ENCODE measurements at regions not wholly inside any gene's neighbourhood (a gene's known extent, or its start where the extent isn't known, plus 50 kb on each side); places are given as distances from the start of the nearest gene placed in this dataset.

- H3K9me3 Mint-ChIP-seq = peaks cover 6 to 9% of the 10 kb centered on the region in 2 donors
- H3K27ac Mint-ChIP-seq = no peak overlapping the region
- no peaks in the 10 kb centered on the region for H3K36me3 Mint-ChIP-seq
- DNase-seq (ENCODE audit: low spot score in 2 of 2) (no peak), ATAC-seq (no peak)
Measured at GRCh38 chr7:41821521-41822213, 118.8 kb upstream of the INHBA start.

- Mint-ChIP-seq H3K36me3 (no peaks in the 10 kb centered on the region), H3K27ac (no peak overlapping the region), H3K9me3 (peaks cover 6 to 9% of the 10 kb centered on the region in 2 donors)
- no peak for DNase-seq (ENCODE audit: low spot score in 2 of 2)
- no peak for ATAC-seq
Measured at GRCh38 chr7:41820111-41820671, 117.3 kb upstream of the INHBA start.

GRCh38 chr7:41819645-41820044 is 116.8 kb upstream of the INHBA start:
- Mint-ChIP-seq H3K9me3 (peaks cover 6 to 9% of the 10 kb centered on the region in 2 donors), H3K27ac (no peak overlapping the region), H3K36me3 (no peaks in the 10 kb centered on the region)
- DNase-seq (ENCODE audit: low spot score in 2 of 2) (no peak), ATAC-seq (no peak)

DNA sequence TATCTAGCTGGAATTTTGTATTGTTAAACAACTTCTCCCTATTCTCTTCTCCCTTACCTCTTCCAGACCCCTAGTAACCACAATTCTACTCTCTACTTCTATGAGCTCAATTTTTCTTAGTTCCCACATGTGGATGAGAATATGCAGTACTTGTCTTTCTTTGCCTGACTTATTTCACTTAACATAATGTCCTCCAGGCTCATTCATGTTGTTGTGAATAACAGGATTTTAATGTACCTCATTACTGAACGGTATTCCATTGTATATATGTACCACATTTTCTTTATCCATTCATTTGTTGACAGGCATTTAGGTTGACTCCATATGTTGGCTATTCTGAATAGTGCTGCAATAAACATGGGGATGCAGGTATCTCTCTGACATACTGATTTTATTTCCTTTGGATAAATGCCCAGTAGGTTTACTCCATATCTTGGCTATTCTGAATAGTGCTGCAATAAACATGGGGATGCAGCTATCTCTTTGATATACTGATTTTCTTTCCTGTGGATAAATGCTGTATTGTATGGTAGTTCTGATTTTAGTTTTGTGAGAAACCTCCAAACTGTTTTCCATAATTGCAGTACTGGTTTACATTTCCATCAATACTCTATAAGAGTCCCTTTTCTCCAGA is 116.0 kb upstream of the INHBA start:
- ATAC-seq (no peak), DNase-seq (ENCODE audit: low spot score in 2 of 2) (no peak)
- Mint-ChIP-seq H3K27ac (no peak overlapping the region), H3K9me3 (peaks cover 6 to 9% of the 10 kb centered on the region in 2 donors), H3K36me3 (no peaks in the 10 kb centered on the region)

GRCh38 chr7:41817386-41817785 is 114.5 kb upstream of the INHBA start:
- ATAC-seq (peak; percentile 73 to 94), DNase-seq (ENCODE audit: low spot score in 2 of 2) (no peak)
- no peaks in the 10 kb centered on the region for H3K36me3 Mint-ChIP-seq
- H3K9me3 Mint-ChIP-seq = peaks cover 6 to 9% of the 10 kb centered on the region in 2 donors
- H3K27ac Mint-ChIP-seq = no peak overlapping the region

DNA sequence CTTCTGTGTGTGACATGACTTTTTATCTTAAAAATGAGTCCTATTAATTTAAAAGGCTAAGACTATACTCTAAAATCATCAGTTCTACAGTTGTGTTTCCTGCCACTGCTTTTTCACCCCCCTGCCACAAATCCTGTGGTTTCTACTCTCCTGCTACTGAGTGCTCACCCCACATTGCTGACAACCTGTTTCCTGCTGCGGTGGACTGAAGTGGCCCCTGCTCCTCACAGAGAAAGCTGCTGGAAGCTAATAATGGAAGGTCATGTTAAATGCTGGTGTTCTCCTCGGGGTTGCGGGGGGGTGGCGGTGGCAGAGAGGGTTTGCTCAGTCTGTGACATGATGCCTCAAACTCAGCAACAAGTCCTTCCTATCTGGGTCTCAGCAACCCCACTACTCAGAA is 113.2 kb upstream of the INHBA start:
- ATAC-seq = peak in 1 of 2 donors; percentile 26
- H3K27ac Mint-ChIP-seq = no peak overlapping the region
- no peak for DNase-seq (ENCODE audit: low spot score in 2 of 2)
- no peaks in the 10 kb centered on the region for H3K36me3 Mint-ChIP-seq
- H3K9me3 Mint-ChIP-seq = peaks cover 5 to 6% of the 10 kb centered on the region in 2 donors

- Mint-ChIP-seq H3K27ac (no peak overlapping the region), H3K9me3 (peaks cover 5 to 6% of the 10 kb centered on the region in 2 donors)
- ATAC-seq = no peak
Measured at GRCh38 chr7:41814888-41815287, 112.0 kb upstream of the INHBA start.

DNA sequence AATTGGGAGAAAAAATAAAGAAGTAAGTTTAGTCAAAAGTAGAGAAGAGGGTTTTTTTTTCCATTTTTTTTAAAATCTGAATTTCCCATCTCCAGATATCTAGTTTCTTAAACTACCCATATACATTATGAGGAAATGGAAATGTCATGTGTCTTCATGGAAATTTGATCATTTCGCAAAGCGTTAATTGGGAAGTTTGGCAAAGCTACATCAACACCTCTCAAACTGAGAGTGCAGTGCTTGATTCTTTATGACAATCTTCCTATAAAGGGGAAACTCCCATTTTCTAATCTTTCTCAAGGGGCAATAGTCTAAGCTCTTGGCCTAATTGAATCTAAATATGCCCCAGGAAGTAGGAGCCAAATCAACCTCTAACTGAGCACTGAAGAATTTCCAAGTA is 110.4 kb upstream of the INHBA start:
- H3K9me3 Mint-ChIP-seq = no peaks in the 10 kb centered on the region
- H3K27ac Mint-ChIP-seq = no peak overlapping the region
- no peak for ATAC-seq
- H3K36me3 Mint-ChIP-seq = no peaks in the 10 kb centered on the region
- DNase-seq (ENCODE audit: low spot score in 2 of 2) = no peak

More at GRCh38 chr7:41814888-41815287, 112.0 kb upstream of the INHBA start:
- no peak for DNase-seq (ENCODE audit: low spot score in 2 of 2)
- H3K36me3 Mint-ChIP-seq = no peaks in the 10 kb centered on the region

- Mint-ChIP-seq H3K27ac (no peak overlapping the region), H3K9me3 (no peaks in the 10 kb centered on the region), H3K36me3 (no peaks in the 10 kb centered on the region)
- DNase-seq (ENCODE audit: low spot score in 2 of 2) = no peak
- ATAC-seq = no peak
Measured at GRCh38 chr7:41811941-41812340, 109.1 kb upstream of the INHBA start.

DNA sequence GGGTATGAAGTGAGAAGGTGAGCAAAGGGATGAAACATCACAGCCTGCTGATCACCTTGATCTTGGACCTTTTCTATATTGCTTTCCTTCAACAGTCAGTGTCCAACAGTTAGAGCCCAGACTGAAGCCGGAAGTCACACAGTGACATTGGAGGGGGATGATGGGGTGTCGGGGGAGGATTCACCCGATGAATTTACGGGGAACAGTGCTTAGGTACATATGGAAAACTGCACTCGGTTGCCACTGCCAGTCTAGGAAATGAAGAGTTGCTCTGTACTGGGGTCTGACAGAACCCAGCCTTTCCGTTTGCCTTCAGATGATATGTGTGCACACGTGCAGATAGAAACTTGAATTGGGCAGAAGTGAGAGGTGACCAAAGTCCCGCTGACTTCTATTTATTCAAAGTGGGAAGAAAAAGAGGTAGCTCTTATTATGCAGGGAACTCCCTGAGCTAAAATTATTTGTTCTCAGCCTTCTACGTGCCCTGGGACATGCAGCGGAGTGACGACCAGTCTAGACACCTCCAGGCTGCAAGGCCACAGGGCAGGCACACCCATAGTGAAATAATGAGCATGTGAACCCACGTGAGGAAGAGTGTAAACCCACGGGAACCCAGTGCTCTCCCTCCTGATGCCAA is 107.2 kb upstream of the INHBA start:
- H3K9me3 Mint-ChIP-seq = peaks cover 0 to 3% of the 10 kb centered on the region in 2 donors
- no peak overlapping the region for H3K27ac Mint-ChIP-seq
- no peak for ATAC-seq
- DNase-seq (ENCODE audit: low spot score in 2 of 2) = no peak
- H3K36me3 Mint-ChIP-seq = no peaks in the 10 kb centered on the region

DNA sequence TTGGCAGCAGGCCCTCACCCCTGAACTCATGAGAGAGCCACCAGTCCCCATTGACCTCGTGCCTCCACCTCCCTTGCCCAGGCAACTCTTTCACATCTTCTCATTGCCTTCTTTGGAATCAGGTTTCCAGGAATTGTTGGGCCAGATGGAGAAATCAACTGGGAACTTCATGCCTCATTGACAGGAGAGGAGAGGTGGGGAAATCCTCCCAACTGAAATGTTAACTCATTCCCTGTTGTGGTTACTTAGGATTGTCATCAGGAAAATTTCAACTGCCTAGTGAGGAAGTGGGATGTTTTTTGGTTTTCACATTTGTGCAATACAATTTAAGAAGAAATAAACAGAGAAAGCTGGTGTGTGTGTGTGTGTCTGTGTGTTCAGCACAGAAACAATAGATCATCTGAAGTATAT is 106.6 kb upstream of the INHBA start:
- Mint-ChIP-seq H3K27ac (no peak overlapping the region), H3K9me3 (peaks cover 0 to 3% of the 10 kb centered on the region in 2 donors), H3K36me3 (no peaks in the 10 kb centered on the region)
- ATAC-seq (no peak), DNase-seq (ENCODE audit: low spot score in 2 of 2) (no peak)

DNA sequence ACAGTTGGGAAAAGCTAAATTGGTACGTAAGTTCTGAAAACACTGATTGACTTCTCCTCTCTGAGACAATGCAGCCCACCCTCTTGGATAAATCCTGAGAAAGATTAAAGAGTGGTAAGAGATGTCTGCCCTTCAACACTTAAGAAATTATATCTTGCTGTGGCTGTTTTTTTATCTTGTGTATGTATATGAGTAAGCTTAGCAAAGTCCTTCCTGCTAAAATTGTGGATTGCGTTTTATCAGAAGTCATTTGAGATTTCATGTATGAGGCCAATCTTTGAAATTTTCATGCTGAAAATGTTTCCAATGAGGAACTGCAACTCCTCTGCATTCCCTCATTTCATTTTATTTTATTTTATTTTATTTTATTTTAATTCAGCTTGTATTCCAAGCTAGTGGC is 106.2 kb upstream of the INHBA start:
- ATAC-seq (no peak), DNase-seq (ENCODE audit: low spot score in 2 of 2) (no peak)
- peaks cover 0 to 3% of the 10 kb centered on the region in 2 donors for H3K9me3 Mint-ChIP-seq

GRCh38 chr7:41808541-41808940 is 105.7 kb upstream of the INHBA start:
- Mint-ChIP-seq H3K36me3 (no peaks in the 10 kb centered on the region), H3K9me3 (peaks cover 0 to 3% of the 10 kb centered on the region in 2 donors), H3K27ac (no peak overlapping the region)
- no peak for DNase-seq (ENCODE audit: low spot score in 2 of 2)
- no peak for ATAC-seq

More for the DNA sequence above, 106.2 kb upstream of the INHBA start:
- Mint-ChIP-seq H3K36me3 (no peaks in the 10 kb centered on the region), H3K27ac (no peak overlapping the region)

GRCh38 chr7:41803569-41803968 is 100.7 kb upstream of the INHBA start:
- H3K9me3 Mint-ChIP-seq = peaks cover 0 to 3% of the 10 kb centered on the region in 2 donors
- no peak overlapping the region for H3K27ac Mint-ChIP-seq
- DNase-seq (ENCODE audit: low spot score in 2 of 2) (no peak), ATAC-seq (no peak)
- no peaks in the 10 kb centered on the region for H3K36me3 Mint-ChIP-seq

GRCh38 chr7:41796331-41796730 is 93.4 kb upstream of the INHBA start:
- Mint-ChIP-seq H3K36me3 (peaks cover 0 to 5% of the 10 kb centered on the region in 2 donors), H3K9me3 (no peaks in the 10 kb centered on the region), H3K27ac (no peak overlapping the region)
- no peak for ATAC-seq
- DNase-seq (ENCODE audit: low spot score in 2 of 2) = no peak

- peaks cover 0 to 5% of the 10 kb centered on the region in 2 donors for H3K36me3 Mint-ChIP-seq
- H3K9me3 Mint-ChIP-seq = no peaks in the 10 kb centered on the region
Measured at GRCh38 chr7:41795276-41795833, 92.5 kb upstream of the INHBA start.

GRCh38 chr7:41793556-41793955 is 90.7 kb upstream of the INHBA start:
- Mint-ChIP-seq H3K36me3 (peaks cover 0 to 5% of the 10 kb centered on the region in 2 donors), H3K9me3 (no peaks in the 10 kb centered on the region)
- ATAC-seq = no peak

More at GRCh38 chr7:41795276-41795833, 92.5 kb upstream of the INHBA start:
- H3K27ac Mint-ChIP-seq = no peak overlapping the region
- DNase-seq (ENCODE audit: low spot score in 2 of 2) (no peak), ATAC-seq (no peak)

More at GRCh38 chr7:41793556-41793955, 90.7 kb upstream of the INHBA start:
- DNase-seq (ENCODE audit: low spot score in 2 of 2) = no peak
- H3K27ac Mint-ChIP-seq = no peak overlapping the region
